ENCODE measurements at regions not wholly inside any gene's neighbourhood (a gene's known extent, or its start where the extent isn't known, plus 50 kb on each side); places are given as distances from the start of the nearest gene placed in this dataset.
"Not testable (repeated sequence)": the region's sequence is repeated elsewhere in the genome, so short reads cannot be mapped to it uniquely, and the experiment has no call there.

DNA sequence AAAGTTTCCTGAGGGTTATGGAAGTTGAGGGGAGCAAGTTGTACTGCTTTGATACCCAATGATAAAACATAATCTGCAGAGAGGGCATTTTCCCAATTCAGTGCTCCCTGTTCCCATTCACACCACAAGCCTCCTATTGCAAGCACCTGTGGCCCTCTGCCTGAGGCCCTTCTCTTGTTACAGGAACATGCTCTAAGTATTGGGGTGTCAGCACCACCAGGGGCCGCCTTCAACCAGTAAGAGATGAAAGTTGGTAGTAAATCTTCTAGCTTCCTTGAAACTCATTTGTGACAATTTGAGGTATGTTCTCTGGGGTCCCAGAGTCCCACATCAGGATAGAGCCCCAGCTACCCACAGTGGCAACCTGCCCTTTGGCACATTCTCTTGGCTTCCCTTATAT lies 265.4 kb upstream of the ARHGEF26 start:
- no peak for FAIRE-seq

DNA sequence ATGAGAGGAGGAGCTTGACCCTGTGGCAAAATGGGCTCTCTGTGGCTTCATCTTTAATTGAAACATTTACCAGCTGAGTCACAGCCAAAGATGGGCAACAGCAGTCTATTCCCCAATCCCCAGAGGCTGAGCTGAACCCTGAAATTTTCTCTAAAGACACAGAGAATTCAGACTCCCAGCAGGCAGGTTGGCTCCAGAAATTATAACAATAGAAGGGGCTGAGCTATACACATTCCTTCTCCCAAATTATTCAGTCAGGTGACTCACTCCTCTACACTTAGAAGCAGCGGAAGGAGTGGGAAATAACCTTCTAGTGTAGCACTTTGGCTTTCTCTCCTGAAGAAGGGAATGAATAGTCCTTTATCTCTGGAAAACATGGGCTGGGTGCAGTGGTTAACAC lies 264.3 kb upstream of the ARHGEF26 start:
- FAIRE-seq, result no peak

DNA sequence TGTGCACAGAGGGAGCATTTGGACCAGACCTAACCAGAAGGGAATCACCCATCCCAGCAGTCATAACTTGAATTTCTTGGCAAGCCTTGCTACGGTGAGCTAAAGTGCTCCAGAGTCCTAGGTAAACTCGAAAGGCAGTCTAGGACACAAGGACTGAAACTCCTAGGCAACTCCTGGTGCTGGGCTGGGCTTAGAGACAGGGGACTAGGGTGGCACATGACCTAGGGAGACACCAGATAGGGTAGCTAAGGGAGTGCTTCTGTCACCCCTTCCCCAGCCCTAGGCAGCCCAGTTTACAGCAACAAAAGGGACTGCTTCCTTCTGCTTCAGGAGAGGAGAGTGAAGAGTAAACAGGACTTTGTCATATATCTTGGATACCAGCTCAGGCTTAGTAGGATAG lies 256.4 kb upstream of the ARHGEF26 start:
- FAIRE-seq, result no peak

DNA sequence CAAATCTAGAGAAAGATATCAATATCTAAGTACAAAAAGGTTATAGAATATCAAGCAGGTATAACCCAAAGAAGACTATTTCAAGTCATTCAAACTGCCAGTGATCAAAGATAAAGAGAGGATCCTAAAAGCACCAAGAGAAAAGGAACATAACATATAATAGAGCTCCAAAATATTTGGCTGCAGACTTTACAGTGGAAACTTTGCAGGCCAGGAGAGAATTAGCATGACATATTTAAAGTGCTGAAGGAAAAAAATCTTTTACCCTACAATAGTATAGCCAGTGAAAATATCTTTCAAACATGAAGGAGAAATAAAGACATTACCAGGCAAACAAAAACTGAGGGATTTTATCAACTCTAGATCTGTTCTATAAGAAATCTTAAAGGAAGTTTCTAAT lies 254.3 kb upstream of the ARHGEF26 start:
- no peak for FAIRE-seq

GRCh38 chr3:153874348-153874747 lies 246.8 kb upstream of the ARHGEF26 start:
- FAIRE-seq, result not testable (repeated sequence)

DNA sequence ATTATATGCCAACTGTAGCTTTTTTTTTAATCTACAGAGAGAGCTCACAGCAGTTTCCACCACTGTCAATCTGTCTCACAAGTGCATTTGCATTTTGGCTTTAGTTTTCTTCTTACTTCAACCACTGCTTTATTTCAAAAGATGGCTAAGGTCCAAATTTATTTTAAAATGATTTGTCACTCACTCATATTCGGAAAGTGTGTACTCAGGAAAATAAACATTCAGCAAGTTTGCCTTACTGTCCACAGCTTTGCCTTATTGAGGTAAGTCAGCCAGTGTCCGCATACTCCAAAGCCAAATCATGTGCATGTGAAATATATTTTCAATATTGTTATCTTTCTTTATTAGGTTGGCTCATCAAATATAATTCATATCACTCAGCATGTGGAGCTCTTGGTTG lies 240.7 kb upstream of the ARHGEF26 start:
- no peak for FAIRE-seq

- FAIRE-seq, result no peak
These were observed 240.0 kb upstream of the ARHGEF26 start for GRCh38 chr3:153881201-153881600.

GRCh38 chr3:153885359-153885758 lies 235.8 kb upstream of the ARHGEF26 start:
- FAIRE-seq, result no peak

GRCh38 chr3:153889905-153890334 lies 231.3 kb upstream of the ARHGEF26 start:
- FAIRE-seq, result no peak

DNA sequence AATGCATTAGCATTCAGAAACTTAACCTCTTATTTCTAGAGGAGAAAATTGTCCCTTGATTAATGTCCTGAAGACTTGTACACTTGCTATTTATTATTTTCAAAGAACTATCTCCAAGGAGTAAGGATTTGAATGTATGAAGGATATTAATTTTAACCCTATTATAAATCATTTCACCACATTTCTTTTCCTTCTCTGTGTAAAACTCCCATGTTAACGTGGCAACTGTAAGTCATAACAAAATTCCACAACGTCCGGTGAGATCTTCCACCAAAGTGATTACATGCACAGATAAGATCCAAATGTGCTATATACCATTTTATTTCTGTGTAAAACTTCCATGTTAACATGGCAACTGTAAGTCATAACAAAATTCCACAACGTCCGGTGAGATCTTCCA lies 229.1 kb upstream of the ARHGEF26 start:
- peak; percentile 12 for FAIRE-seq

GRCh38 chr3:153894857-153895256 lies 226.3 kb upstream of the ARHGEF26 start:
- FAIRE-seq, result no peak

DNA sequence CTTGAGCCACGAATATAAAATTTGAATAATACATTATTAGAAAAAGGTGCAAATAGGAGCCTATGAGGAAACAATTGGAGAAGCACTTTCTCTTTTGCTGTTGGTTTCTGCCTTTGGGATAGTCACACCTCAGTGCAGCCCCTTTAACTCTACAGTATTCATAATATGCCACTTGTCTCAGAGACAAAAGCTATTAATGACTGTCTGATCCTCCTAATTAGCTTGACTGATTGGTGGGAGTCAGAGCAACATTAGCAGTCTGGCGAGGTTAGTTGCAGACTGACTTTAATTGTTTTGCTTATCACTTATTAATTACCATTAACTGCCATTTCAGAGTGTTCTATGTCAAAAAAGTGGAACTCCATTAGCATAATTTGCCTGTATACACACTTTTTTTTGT lies 225.0 kb upstream of the ARHGEF26 start:
- no peak for FAIRE-seq

DNA sequence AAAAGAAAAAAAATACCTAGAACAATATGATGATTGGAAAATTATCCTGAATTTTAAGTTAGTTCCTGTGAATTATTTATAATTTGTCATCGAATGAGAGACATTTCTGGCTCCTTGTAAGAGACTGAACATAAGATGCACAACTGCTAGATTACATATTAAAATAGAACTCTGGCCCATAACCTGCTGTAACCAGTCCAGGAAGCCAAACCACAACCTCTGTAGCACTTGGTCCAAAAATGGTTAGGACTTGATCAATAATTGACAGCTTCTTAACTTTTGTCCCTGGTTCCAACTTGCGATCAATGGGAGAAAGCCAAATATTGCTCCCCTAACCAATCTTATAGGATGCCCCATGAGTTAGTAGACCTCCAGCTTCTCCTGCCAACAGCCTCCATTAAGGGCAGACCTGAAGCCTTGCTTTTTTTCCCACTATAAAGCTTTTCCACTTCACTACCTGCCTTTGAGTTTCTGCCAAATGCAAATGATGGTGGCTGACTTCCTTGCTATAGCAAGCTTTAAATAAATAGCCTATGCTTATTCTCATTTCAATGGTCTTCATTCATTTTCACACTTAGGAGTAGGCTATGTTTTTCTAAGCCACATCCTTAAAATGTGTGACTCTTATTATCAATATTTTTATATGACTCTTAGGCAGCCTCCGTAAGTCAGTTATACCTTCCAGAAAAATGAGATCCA lies 224.0 kb upstream of the ARHGEF26 start:
- FAIRE-seq, result no peak

GRCh38 chr3:153897842-153898241 lies 223.3 kb upstream of the ARHGEF26 start:
- FAIRE-seq, result no peak

- no peak for FAIRE-seq
These were observed 220.0 kb upstream of the ARHGEF26 start for GRCh38 chr3:153901152-153901551.

- no peak for FAIRE-seq
These were observed 219.2 kb upstream of the ARHGEF26 start for GRCh38 chr3:153901991-153902390.

DNA sequence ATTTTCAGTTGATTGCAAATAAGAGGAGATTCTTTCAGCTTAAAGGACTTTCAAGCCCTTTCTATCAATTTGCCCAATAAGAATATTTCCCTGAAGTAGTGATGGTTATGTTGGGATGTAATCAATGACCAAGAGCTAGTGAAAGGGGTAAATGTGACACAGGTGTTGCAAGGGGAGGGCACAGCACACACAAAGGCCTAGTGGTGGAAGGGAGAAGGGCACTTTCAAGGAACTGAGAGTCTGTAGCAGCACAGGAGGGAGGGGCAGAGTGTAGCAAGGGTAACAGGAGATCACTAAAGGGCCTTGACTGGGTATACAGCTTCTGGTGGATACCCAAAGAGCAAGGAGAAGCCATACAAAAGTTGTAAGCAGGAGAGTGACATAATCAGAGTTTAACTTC lies 217.8 kb upstream of the ARHGEF26 start:
- FAIRE-seq, result no peak

GRCh38 chr3:153906366-153906765 lies 214.8 kb upstream of the ARHGEF26 start:
- FAIRE-seq, result no peak

DNA sequence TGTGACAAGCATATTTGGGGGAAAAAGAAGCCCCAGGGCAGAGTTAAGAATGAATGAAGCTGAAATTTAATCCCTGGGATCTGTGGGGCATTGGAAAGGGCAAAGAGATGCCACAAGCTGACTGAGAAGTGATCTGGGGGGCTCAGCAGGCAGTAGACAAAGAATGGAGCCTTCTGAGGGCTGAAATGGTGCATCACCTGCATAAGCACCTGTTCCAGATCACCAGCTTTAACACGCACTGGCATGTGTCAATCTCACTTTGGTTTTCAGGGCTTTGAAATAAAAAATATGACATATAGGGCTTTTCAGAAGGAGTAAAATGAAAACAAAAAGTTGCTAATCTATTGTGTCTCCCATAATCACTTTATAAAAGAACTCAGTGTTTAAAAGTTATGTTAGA lies 210.8 kb upstream of the ARHGEF26 start:
- no peak for FAIRE-seq

GRCh38 chr3:153911116-153911515 lies 210.1 kb upstream of the ARHGEF26 start:
- FAIRE-seq, result no peak

- FAIRE-seq, result no peak
These were observed 201.4 kb upstream of the ARHGEF26 start for GRCh38 chr3:153919773-153920172.

- no peak for FAIRE-seq
These were observed 199.4 kb upstream of the ARHGEF26 start for GRCh38 chr3:153921826-153922225.

GRCh38 chr3:153925841-153926514 lies 195.2 kb upstream of the ARHGEF26 start:
- FAIRE-seq, result no peak

DNA sequence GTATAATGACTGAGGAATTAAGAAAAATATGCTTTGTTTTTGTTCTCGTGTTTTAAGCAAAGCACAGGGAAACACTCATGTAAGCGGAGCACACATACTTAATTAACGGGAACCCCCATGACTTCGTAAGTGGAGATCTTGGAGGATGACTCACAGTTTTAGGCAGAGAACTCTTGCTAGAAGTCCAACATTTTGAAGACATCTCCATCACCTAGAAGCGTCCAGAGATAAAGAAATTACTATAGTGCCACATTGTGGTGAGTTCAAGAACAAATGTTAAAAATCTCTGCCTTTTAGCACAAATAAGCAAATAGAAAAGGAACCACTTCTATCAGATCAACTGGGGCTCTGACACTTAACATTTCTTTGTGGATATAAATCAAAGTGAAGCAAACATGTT lies 194.1 kb upstream of the ARHGEF26 start:
- peak; percentile 91 for FAIRE-seq

DNA sequence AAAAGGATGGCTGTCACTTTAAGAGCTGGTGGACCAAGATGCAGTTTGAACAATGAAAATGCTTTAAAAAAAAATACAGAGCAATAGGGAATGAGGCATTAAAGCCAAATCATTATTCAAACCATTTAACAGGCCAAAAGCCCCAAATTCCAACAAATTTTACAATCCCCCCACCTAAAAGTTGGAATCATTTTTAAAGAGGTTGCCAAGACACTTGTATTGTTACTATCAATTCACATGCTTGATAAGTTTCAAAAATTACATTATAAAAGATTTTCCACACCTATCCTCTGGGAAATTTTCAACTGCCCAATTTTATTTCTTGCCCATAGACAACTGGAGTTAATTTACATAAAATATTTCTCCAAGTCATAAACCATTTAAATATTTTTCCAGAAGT lies 192.3 kb upstream of the ARHGEF26 start:
- FAIRE-seq, result no peak

Data from endometrium (tissue), 2 donors.